ENCODE measurements at regions not wholly inside any gene's neighbourhood (a gene's known extent, or its start where the extent isn't known, plus 50 kb on each side); places are given as distances from the start of the nearest gene placed in this dataset.

DNA sequence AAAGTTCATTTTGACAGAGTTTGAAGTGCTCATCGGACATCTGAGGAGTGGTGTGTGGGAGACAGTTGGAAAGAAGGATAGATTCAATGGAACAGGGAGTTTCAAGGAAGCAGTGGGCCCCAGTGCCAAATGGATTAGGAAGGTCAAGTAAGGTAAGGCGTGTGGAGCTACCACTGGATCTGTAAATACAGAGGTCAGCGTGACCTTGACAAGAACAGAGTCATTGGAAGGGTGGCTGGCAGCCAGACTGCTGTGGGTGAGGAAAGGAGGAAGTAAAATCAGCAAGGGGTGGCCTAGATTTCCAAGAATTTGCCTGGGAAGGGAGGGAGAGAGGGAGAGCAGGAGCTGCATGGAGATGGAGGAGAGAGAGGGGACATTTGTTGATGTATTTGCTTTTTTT, 68.2 kb upstream of the IGF1 start:
- Histone ChIP-seq H3K36me3 (ENCODE audit: control insufficient read depth in 3 of 3, insufficient read depth in 3 of 3, low read length in 3 of 3) (no peaks in the 10 kb centered on the region), H3K27ac (ENCODE audit: low read depth, low read length) (no peak overlapping the region), H3K9ac (ENCODE audit: low read depth in 1 of 3, low read length in 3 of 3) (no peak overlapping the region), H3K9me3 (ENCODE audit: control insufficient read depth in 3 of 3, low read length in 3 of 3) (no peaks in the 10 kb centered on the region), H3K27me3 (ENCODE audit: control insufficient read depth in 3 of 3, insufficient read depth in 3 of 3, low read length in 3 of 3) (no peaks in the 10 kb centered on the region), H3K4me3 (ENCODE audit: low read length in 3 of 3) (no peak overlapping the region), H3K4me1 (ENCODE audit: control insufficient read depth in 3 of 3, insufficient read depth in 3 of 3, low read length in 3 of 3) (no peaks in the 10 kb centered on the region)

DNA sequence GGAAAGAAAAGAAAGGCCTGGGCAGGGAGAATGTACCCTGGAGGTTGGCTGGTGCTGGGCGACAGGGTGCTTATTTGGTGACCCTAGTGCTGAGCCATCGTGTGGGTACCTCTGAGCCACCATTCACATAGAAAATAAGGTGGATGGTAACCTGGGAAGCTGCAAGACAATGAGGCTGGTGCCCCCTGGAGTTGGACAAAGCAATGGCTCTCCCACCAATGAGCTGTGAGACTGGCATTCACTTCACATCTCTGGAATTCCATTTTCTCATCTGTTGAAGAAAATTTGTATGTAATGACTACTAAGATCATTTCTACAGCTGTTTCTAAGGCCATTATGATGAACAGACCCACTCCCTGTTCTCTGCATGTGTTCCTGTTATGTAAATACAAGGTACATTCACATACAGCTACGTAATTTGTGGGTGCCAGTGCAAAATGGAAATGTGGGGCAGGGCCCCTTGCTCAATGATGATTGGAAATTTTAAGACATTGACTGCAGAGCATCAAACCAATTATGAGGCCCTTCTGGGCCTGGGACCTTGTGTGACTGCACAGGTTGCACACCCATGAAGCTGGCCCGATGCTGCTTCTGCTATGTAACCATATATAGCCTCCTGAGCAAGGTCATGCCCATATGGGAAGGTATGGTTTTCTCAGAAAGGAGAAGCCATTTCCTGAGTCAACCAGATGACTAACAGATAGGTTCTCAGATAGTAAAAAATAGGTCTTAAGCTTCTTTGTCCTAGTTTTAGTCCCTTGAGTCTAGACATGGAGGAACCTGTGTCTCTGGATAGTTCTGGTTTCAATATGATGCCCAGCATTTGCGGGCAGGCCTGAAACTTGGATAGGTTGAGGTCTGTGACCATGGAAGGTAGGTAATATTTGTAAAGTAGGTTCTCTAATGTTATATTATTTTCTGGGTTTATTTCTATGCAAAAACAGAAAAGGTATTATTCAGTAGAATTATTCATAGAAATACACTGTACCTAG, 63.4 kb upstream of the IGF1 start:
- H3K27ac ChIP-seq (ENCODE audit: low read depth, low read length) = no peak overlapping the region
- peaks cover 0 to 3% (median 0%) of the 10 kb centered on the region in 3 donors for H3K4me1 ChIP-seq (ENCODE audit: control insufficient read depth in 3 of 3, insufficient read depth in 3 of 3, low read length in 3 of 3)
- H3K4me3 ChIP-seq (ENCODE audit: low read length in 3 of 3) = no peak overlapping the region
- H3K9ac ChIP-seq (ENCODE audit: low read depth in 1 of 3, low read length in 3 of 3) = no peak overlapping the region
- no peaks in the 10 kb centered on the region for H3K27me3 ChIP-seq (ENCODE audit: control insufficient read depth in 3 of 3, insufficient read depth in 3 of 3, low read length in 3 of 3)
- no peaks in the 10 kb centered on the region for H3K36me3 ChIP-seq (ENCODE audit: control insufficient read depth in 3 of 3, insufficient read depth in 3 of 3, low read length in 3 of 3)
- H3K9me3 ChIP-seq (ENCODE audit: control insufficient read depth in 3 of 3, low read length in 3 of 3) = no peaks in the 10 kb centered on the region

DNA sequence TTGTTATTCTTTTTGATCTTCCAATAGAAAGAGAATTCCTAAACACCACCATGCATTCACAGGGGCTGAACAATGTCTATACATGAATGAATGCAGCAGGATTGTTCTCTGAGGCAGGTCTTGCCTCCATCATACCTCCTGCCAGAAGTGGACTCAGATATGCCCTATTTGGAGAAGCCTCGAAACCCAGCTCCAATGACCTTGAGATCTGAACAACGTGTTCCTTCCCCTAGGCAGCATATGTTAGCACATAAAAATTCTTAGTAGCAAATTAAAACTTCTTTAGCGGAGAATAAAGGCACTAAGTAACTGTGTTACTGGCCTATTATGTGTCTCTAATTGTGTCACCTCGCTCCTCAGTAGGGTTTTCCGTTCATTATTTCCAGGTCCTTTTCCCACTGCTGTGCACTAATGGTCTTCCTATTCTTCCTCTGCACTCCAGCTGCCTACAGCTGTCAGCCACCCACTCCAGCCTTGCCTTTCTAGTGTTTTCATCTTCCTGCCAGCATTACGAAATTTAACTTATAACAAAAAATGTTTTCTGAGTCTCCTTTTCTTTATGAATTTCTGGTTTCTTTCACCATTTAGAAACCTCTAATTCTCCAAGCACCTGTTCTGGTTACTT, 62.6 kb upstream of the IGF1 start:
- peaks cover 0 to 3% (median 0%) of the 10 kb centered on the region in 3 donors for H3K4me1 ChIP-seq (ENCODE audit: control insufficient read depth in 3 of 3, insufficient read depth in 3 of 3, low read length in 3 of 3)
- H3K9ac ChIP-seq (ENCODE audit: low read depth in 1 of 3, low read length in 3 of 3) = no peak overlapping the region
- H3K9me3 ChIP-seq (ENCODE audit: control insufficient read depth in 3 of 3, low read length in 3 of 3) = no peaks in the 10 kb centered on the region
- H3K27me3 ChIP-seq (ENCODE audit: control insufficient read depth in 3 of 3, insufficient read depth in 3 of 3, low read length in 3 of 3) = no peaks in the 10 kb centered on the region
- no peaks in the 10 kb centered on the region for H3K36me3 ChIP-seq (ENCODE audit: control insufficient read depth in 3 of 3, insufficient read depth in 3 of 3, low read length in 3 of 3)
- no peak overlapping the region for H3K4me3 ChIP-seq (ENCODE audit: low read length in 3 of 3)
- H3K27ac ChIP-seq (ENCODE audit: low read depth, low read length) = no peak overlapping the region

DNA sequence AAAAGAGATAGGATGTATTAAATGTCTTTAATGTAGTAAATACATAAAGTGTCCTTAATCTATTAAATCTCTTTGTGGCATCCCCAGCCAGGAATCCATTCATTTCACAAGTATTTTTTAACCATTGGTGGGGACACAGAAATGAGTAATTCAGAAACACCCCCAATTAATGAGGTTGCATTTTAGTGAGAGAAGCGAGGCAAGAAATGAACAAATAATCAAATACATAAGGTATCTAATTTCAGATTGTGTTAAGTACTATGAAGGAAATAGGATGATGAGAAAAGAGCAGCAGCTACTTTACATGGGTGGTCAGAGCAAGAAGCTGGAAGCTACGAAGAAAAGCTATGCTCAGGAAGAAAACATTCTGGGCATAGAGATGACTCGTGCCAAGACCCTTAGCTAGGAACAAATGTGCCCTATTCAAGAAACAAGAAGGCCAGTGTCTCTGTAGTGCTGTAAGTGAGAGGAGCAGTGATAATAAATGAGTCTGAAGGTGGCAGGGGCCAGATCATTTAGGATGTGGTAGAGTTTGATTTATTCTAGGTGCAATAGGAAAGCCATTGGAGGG, 60.5 kb upstream of the IGF1 start:
- no peaks in the 10 kb centered on the region for H3K36me3 ChIP-seq (ENCODE audit: control insufficient read depth in 3 of 3, insufficient read depth in 3 of 3, low read length in 3 of 3)
- H3K9ac ChIP-seq (ENCODE audit: low read depth in 1 of 3, low read length in 3 of 3) = no peak overlapping the region
- no peaks in the 10 kb centered on the region for H3K27me3 ChIP-seq (ENCODE audit: control insufficient read depth in 3 of 3, insufficient read depth in 3 of 3, low read length in 3 of 3)
- H3K9me3 ChIP-seq (ENCODE audit: control insufficient read depth in 3 of 3, low read length in 3 of 3) = no peaks in the 10 kb centered on the region
- no peak overlapping the region for H3K4me3 ChIP-seq (ENCODE audit: low read length in 3 of 3)
- peaks cover 0 to 3% (median 0%) of the 10 kb centered on the region in 3 donors for H3K4me1 ChIP-seq (ENCODE audit: control insufficient read depth in 3 of 3, insufficient read depth in 3 of 3, low read length in 3 of 3)
- H3K27ac ChIP-seq (ENCODE audit: low read depth, low read length) = no peak overlapping the region

DNA sequence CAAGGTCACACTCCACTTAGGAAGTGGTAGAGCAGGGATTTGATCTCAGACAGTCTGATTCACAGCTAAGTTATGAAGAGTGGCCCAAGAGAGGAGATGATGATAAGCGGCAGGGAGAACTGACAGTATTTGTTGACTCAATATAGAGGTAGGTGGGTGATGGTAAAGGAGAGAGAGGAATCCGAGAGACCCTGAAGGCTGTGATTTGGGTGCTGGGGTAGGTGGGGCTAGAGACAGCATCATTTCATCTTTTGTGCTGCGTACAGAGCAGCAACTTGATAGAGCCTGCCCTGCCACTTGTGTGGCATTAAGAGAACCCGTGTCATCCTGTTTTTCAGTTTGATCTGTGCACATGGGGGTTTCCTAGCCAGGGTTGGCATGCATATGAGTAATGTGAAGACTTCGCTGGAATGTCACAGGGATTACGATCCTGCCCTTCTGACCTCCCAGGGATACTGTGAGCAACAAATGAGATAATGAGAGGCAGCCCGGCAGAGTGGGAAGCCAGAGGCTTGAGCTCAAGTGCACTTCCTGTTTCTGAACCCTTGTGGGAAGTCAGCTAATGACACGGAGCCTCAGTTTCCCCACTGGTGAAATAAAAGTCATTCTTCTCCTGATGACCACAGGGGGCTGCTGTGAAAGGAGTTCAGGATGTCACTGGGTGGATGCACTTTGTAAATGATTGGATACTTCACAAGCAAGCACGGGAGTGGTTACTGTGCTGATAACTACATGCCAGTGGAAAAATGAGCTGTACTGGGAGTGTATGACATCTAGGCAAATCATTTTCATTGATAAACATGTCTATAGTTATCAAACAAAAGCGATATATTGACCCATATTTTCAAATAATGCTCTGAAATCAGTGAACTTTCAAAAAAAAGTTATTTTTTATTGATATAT, 59.5 kb upstream of the IGF1 start:
- Histone ChIP-seq H3K36me3 (ENCODE audit: control insufficient read depth in 3 of 3, insufficient read depth in 3 of 3, low read length in 3 of 3) (no peaks in the 10 kb centered on the region), H3K27ac (ENCODE audit: low read depth, low read length) (no peak overlapping the region), H3K27me3 (ENCODE audit: control insufficient read depth in 3 of 3, insufficient read depth in 3 of 3, low read length in 3 of 3) (no peaks in the 10 kb centered on the region), H3K9me3 (ENCODE audit: control insufficient read depth in 3 of 3, low read length in 3 of 3) (no peaks in the 10 kb centered on the region), H3K4me1 (ENCODE audit: control insufficient read depth in 3 of 3, insufficient read depth in 3 of 3, low read length in 3 of 3) (peaks cover 0 to 3% (median 0%) of the 10 kb centered on the region in 3 donors), H3K4me3 (ENCODE audit: low read length in 3 of 3) (no peak overlapping the region), H3K9ac (ENCODE audit: low read depth in 1 of 3, low read length in 3 of 3) (no peak overlapping the region)

DNA sequence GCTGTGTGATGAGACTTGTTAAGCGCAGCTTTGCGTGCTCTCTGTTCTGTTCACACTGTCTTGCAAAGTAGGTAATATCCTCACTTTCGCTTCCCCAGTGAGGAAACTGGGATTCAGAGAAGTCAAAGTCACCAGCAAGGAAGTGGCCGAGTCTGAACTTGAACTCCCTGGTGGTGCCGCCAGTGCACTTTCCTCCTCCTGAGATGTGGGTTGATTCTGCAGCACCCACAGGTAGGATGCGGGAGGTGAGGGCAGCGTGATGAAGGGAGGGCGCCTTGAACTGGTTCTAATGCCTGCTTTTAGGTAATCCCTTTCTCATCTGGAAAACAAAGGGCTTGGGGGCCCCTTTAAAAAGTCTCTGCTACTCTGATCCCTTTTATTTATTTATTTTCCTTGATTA, 54.9 kb upstream of the IGF1 start:
- H3K9me3 ChIP-seq (ENCODE audit: control insufficient read depth in 3 of 3, low read length in 3 of 3) = no peaks in the 10 kb centered on the region
- H3K27me3 ChIP-seq (ENCODE audit: control insufficient read depth in 3 of 3, insufficient read depth in 3 of 3, low read length in 3 of 3) = no peaks in the 10 kb centered on the region
- no peak overlapping the region for H3K4me3 ChIP-seq (ENCODE audit: low read length in 3 of 3)
- H3K36me3 ChIP-seq (ENCODE audit: control insufficient read depth in 3 of 3, insufficient read depth in 3 of 3, low read length in 3 of 3) = no peaks in the 10 kb centered on the region
- no peak overlapping the region for H3K9ac ChIP-seq (ENCODE audit: low read depth in 1 of 3, low read length in 3 of 3)
- no peak overlapping the region for H3K27ac ChIP-seq (ENCODE audit: low read depth, low read length)
- H3K4me1 ChIP-seq (ENCODE audit: control insufficient read depth in 3 of 3, insufficient read depth in 3 of 3, low read length in 3 of 3) = peaks cover 0 to 3% (median 0%) of the 10 kb centered on the region in 3 donors

DNA sequence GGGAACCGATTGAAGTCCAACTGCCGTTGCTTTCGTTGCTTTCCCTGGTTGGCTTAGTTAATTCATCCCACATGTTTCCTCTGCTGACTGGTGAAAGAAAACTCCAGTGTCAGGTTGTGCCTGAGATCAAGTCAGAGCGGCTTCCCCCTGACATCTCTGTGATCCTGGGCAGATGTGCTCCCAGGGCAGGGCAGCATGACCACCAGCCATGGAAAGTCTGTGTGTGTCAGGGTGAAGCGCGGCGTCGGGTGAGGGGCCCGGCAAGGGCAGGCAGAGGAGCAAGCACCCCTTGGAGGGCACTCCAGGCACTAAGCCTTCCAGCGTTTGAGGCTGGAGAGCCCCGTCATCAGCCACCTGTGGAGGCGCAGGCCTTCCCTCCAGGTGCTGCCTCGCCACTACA, 54.5 kb upstream of the IGF1 start:
- H3K9ac ChIP-seq (ENCODE audit: low read depth in 1 of 3, low read length in 3 of 3) = no peak overlapping the region
- H3K27me3 ChIP-seq (ENCODE audit: control insufficient read depth in 3 of 3, insufficient read depth in 3 of 3, low read length in 3 of 3) = no peaks in the 10 kb centered on the region
- H3K27ac ChIP-seq (ENCODE audit: low read depth, low read length) = no peak overlapping the region
- no peaks in the 10 kb centered on the region for H3K4me1 ChIP-seq (ENCODE audit: control insufficient read depth in 3 of 3, insufficient read depth in 3 of 3, low read length in 3 of 3)
- no peaks in the 10 kb centered on the region for H3K36me3 ChIP-seq (ENCODE audit: control insufficient read depth in 3 of 3, insufficient read depth in 3 of 3, low read length in 3 of 3)
- no peaks in the 10 kb centered on the region for H3K9me3 ChIP-seq (ENCODE audit: control insufficient read depth in 3 of 3, low read length in 3 of 3)
- no peak overlapping the region for H3K4me3 ChIP-seq (ENCODE audit: low read length in 3 of 3)

DNA sequence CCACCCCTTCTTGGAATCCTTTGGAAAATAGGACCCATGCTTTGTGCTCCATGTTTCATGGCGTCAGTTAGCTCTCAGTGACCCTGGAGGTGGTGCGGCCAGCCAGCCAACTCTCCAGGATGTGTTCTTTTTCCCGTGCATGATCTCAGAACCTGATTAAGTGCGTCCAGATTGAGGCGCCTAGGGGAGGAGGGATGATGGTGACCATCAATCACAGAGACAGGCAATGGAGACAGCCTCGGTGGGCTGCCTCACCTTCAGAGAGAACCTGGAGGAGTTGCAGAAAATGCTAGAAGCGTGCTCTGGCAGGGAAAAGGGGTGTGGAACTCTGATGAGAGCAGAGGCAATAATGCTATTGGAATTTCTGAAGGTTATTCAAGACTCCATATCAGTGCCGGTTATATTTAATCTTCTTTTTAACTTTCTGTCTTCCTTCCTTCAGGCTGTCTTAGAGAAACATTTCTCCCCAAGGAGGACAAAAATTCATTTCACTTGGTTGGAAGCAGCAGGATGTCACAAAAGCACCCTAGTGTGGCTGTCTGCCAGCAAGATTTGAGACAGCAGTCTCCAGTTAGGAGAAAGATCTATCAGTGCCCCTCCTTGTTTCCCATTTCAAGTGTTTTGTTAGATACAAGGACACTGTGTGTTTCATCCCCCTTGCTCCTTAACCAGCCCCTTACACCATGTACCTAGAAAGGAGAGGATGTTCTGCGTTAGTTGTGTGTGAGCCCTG, 53.3 kb upstream of the IGF1 start:
- Histone ChIP-seq H3K27me3 (ENCODE audit: control insufficient read depth in 3 of 3, insufficient read depth in 3 of 3, low read length in 3 of 3) (no peaks in the 10 kb centered on the region), H3K9me3 (ENCODE audit: control insufficient read depth in 3 of 3, low read length in 3 of 3) (no peaks in the 10 kb centered on the region), H3K9ac (ENCODE audit: low read depth in 1 of 3, low read length in 3 of 3) (no peak overlapping the region), H3K36me3 (ENCODE audit: control insufficient read depth in 3 of 3, insufficient read depth in 3 of 3, low read length in 3 of 3) (no peaks in the 10 kb centered on the region), H3K27ac (ENCODE audit: low read depth, low read length) (no peak overlapping the region), H3K4me1 (ENCODE audit: control insufficient read depth in 3 of 3, insufficient read depth in 3 of 3, low read length in 3 of 3) (no peaks in the 10 kb centered on the region), H3K4me3 (ENCODE audit: low read length in 3 of 3) (no peak overlapping the region)

Measured in skeletal muscle tissue (tissue), 3 donors.